Lung (tissue), 11 donors: ENCODE measurements at regions not wholly inside any gene's neighbourhood (a gene's known extent, or its start where the extent isn't known, plus 50 kb on each side); places are given as distances from the start of the nearest gene placed in this dataset.

Experiments
- ATAC-seq: fragments of 200-7000 bp; cut with Tn5 transposase; one replicate; pipeline ENCODE4 v1.9.1; 2020; ENCODE audit warnings: moderate number of reproducible peaks; ENCODE audit not compliant: insufficient read depth, low FRiP score
- DNase-seq, 3 donors: peaks; one replicate each; pipeline ENCODE4 v3.0.0-alpha.2; 2013 to 2017
- H3K27ac ChIP-seq, 2 donors: one replicate each; pipeline ENCODE4 v1.5.1; 2013; ENCODE audit warnings: mild to moderate bottlenecking in 2 of 2, moderate library complexity in 2 of 2, control low read depth in 1 of 2, inconsistent platforms in 1 of 2, low read depth in 1 of 2, low read length in 1 of 2
- H3K27me3 ChIP-seq, 3 donors: one replicate each; pipeline ENCODE4 v1.5.1; 2013; ENCODE audit warnings: low read length in 2 of 3; ENCODE audit not compliant: control insufficient read depth in 3 of 3, insufficient read depth in 3 of 3
- H3K36me3 ChIP-seq, 4 donors: one replicate each; pipeline ENCODE4 v1.5.1; 2013; ENCODE audit warnings: low read length in 4 of 4, mild to moderate bottlenecking in 1 of 4, moderate library complexity in 1 of 4; ENCODE audit not compliant: control insufficient read depth in 4 of 4, insufficient read depth in 4 of 4
- H3K4me1 ChIP-seq, 5 donors: one replicate each; pipeline ENCODE4 v1.5.1; 2013; ENCODE audit warnings: low read length in 5 of 5, mild to moderate bottlenecking in 2 of 5, moderate library complexity in 1 of 5; ENCODE audit not compliant: control insufficient read depth in 5 of 5, insufficient read depth in 5 of 5
- H3K4me3 ChIP-seq: one replicate; pipeline ENCODE4 v1.5.1; 2013; ENCODE audit warnings: mild to moderate bottlenecking, control low read depth, moderate library complexity
- H3K9ac ChIP-seq, 2 donors: one replicate each; pipeline ENCODE4 v1.5.1; 2013; ENCODE audit warnings: low read length in 2 of 2, control low read depth in 1 of 2; ENCODE audit not compliant: insufficient read depth in 1 of 2
- H3K9me3 ChIP-seq, 4 donors: one replicate each; pipeline ENCODE4 v1.5.1; 2013; ENCODE audit warnings: low read length in 3 of 4, mild to moderate bottlenecking in 1 of 4, moderate library complexity in 1 of 4; ENCODE audit not compliant: control insufficient read depth in 4 of 4, insufficient read depth in 3 of 4
- WGBS, 2 donors: extraction: QIAGEN DNeasy Blood & Tissue Kit; methylation state at CpG; one replicate each; pipeline ENCODE4 v1.1.7; 2013; 5-methylcytosine and 5-hydroxymethylcytosine counted together
- TF ChIP-seq, protein P1 (sequence below): IDR thresholded peaks from 2 replicates; pipeline ENCODE4 v1.5.1; 2012; ENCODE audit warnings: mild to moderate bottlenecking; ENCODE audit errors: control extremely low read depth, extremely low read depth
- donor health status: control.
- donor health status: control.
- donor health status: Bipolar disorder and iron deficiency.
- donor health status: healthy.
- donor health status: DM: yes; HTN: yes; CAD: no.

DNA sequence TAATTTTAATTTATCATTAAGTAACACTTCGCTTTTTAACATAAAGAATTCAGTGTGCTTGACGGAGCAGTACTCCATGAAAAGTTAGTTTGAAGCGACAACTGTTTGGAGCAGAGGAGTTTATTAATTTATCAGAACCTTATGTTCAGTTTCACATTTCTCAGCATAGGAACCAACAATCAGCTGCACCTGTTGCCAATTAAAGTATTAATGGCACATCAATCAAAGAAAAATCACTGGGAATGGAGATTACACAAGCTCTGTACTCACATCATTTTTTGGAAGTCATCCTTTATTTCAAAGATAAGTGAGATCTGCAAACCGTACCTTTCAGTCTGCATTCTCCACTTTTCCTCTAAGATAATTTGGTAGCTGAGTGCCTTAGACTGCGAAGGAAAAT is 344.6 kb downstream of the LMO4 start:
- no peaks in the 10 kb centered on the region for H3K36me3 ChIP-seq
- DNase-seq: no peak
- no peaks in the 10 kb centered on the region for H3K9me3 ChIP-seq
- no peaks in the 10 kb centered on the region for H3K27me3 ChIP-seq
- no peak overlapping the region for H3K4me3 ChIP-seq
- H3K4me1 ChIP-seq: peaks cover 0 to 6% (median 0%) of the 10 kb centered on the region in 5 donors
- WGBS, 2 donors: 91 to 92% methylated on average over 5 of the region's 5 CpGs
- TF ChIP-seq, protein P1, sequence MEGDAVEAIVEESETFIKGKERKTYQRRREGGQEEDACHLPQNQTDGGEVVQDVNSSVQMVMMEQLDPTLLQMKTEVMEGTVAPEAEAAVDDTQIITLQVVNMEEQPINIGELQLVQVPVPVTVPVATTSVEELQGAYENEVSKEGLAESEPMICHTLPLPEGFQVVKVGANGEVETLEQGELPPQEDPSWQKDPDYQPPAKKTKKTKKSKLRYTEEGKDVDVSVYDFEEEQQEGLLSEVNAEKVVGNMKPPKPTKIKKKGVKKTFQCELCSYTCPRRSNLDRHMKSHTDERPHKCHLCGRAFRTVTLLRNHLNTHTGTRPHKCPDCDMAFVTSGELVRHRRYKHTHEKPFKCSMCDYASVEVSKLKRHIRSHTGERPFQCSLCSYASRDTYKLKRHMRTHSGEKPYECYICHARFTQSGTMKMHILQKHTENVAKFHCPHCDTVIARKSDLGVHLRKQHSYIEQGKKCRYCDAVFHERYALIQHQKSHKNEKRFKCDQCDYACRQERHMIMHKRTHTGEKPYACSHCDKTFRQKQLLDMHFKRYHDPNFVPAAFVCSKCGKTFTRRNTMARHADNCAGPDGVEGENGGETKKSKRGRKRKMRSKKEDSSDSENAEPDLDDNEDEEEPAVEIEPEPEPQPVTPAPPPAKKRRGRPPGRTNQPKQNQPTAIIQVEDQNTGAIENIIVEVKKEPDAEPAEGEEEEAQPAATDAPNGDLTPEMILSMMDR: no peak
- H3K9ac ChIP-seq: no peak overlapping the region
- no peak overlapping the region for H3K27ac ChIP-seq
- no peak for ATAC-seq

DNA sequence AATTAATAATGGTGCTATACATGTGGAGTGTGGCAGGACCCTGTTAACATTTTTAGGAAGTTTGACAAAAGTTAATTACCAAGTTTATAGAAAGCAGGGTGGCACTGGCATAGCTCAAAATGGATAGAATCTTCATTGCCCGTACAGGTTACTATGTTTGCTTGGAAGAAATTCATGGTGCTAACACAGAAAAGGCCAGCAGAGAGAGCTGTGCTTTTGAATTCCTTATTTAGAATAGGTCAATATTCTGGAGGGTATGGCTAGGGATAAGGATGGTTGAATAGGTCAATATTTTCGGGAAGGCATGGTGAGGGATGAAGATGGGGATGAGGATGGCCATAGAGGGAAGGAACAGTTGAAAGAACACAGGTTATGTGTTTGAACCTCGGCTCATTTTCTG is 345.1 kb downstream of the LMO4 start:
- no peaks in the 10 kb centered on the region for H3K27me3 ChIP-seq
- no peaks in the 10 kb centered on the region for H3K9me3 ChIP-seq
- H3K27ac ChIP-seq: no peak overlapping the region
- TF ChIP-seq, protein P1: no peak
- peak in 1 of 3 donors; percentile 13 for DNase-seq
- no peaks in the 10 kb centered on the region for H3K36me3 ChIP-seq
- peaks cover 0 to 6% (median 0%) of the 10 kb centered on the region in 5 donors for H3K4me1 ChIP-seq
- WGBS, 2 donors: 91% methylated on average over 3 of the region's 3 CpGs
- no peak overlapping the region for H3K4me3 ChIP-seq
- no peak overlapping the region for H3K9ac ChIP-seq
- ATAC-seq: no peak

DNA sequence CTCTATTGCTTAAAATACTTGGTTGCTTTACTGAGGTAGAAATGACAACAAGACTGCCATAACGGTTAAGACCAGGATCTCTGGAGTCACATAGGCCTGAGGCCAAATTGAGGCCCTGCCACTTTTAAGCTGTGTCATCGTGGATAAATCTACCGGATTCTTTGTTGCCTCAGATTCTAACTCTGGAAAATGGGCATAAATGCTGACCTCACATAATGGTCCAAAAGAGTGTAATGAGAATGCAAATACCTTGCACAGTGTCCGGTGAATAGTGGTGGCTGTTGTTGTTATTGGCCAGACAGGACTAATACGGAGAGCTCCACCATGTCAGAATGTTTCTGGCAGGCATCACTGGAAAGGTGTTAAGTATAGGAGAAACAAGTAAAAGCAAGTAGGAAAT is 346.1 kb downstream of the LMO4 start:
- no peak overlapping the region for H3K27ac ChIP-seq
- no peaks in the 10 kb centered on the region for H3K9me3 ChIP-seq
- H3K36me3 ChIP-seq: no peaks in the 10 kb centered on the region
- 93 to 95% methylated on average over 5 of the region's 5 CpGs for whole genome bisulfite sequencing, 2 donors
- H3K27me3 ChIP-seq: no peaks in the 10 kb centered on the region
- H3K4me1 ChIP-seq: peaks cover 0 to 6% (median 0%) of the 10 kb centered on the region in 5 donors
- no peak overlapping the region for H3K4me3 ChIP-seq
- ATAC-seq (no peak), DNase-seq (no peak)
- TF ChIP-seq, protein P1: no peak
- no peak overlapping the region for H3K9ac ChIP-seq

DNA sequence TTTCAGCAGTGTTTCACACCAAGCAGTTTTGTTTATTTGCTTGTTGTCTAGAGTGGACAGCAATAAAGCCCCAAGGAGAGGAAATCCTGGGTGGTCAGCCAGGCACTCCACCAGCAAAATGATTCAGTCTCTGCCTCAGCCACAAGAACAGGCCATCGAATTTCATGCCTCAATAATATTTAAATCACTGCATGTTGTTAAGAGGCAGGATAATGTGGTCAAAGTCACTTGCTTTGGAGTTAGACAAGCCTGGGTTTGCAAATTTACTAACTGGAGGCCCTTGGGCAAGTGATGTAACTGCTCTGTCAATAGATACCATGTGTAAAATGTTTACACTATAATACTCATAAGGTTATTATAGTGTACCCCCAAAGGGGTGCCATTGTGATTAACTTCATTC is 349.6 kb downstream of the LMO4 start:
- H3K36me3 ChIP-seq: no peaks in the 10 kb centered on the region
- TF ChIP-seq, protein P1: no peak
- WGBS, 2 donors: 63 to 72% methylated on average over 1 of the region's 1 CpG
- H3K27me3 ChIP-seq: no peaks in the 10 kb centered on the region
- H3K9ac ChIP-seq: no peak overlapping the region
- H3K9me3 ChIP-seq: no peaks in the 10 kb centered on the region
- ATAC-seq (no peak), DNase-seq (no peak)
- peaks cover 0 to 3% (median 2%) of the 10 kb centered on the region in 5 donors for H3K4me1 ChIP-seq
- H3K27ac ChIP-seq: no peak overlapping the region
- H3K4me3 ChIP-seq: no peak overlapping the region
